Stimulated activated CD8-positive, alpha-beta memory T cell treated with anti-CD3 and anti-CD28 coated beads, Interleukin-4, amount 100 ng/mL, for 1 hour (primary cell): ENCODE measurements at regions not wholly inside any gene's neighbourhood (a gene's known extent, or its start where the extent isn't known, plus 50 kb on each side); places are given as distances from the start of the nearest gene placed in this dataset.

Source experiments
- DNase-seq, 2 donors: peaks; one replicate each; pipeline ENCODE4 v3.0.0-alpha.2; 2020; ENCODE audit warnings: low read depth in 2 of 2, low spot score in 1 of 2

DNA sequence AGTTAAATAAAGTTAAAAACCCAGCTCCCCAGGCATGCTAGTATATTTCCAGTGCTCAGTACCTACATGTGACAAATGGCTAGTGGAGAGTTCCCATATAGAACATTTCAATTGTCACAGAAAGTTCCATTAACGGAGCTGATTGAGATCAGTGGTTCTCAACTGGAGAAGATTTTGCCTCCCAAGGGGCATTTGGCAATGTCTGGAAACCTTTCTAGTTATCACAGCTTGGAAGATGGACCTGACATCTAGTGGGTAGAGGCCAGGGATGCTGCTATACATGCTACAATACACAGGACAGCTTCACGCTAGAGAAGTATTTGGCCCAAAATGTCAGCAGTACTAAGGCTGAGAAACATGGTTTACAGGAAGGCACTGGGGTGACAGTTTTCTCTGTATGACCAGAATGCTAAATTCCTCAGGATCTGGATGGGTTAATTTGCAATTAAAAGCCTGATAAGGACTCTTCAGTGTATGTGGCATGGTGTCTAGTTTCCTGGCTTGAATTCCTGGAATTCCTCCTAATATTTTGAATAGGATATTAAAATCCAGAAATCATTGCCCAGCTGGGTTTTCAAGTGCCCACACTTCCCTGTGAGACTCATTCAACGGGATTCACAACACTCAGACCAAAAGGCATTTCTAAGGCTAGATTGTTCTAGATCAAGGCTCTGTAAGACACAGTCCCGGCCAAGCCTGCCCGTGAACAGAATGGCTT is 84.7 kb upstream of the SALL4 start:
- DNase-seq, result no peak

DNA sequence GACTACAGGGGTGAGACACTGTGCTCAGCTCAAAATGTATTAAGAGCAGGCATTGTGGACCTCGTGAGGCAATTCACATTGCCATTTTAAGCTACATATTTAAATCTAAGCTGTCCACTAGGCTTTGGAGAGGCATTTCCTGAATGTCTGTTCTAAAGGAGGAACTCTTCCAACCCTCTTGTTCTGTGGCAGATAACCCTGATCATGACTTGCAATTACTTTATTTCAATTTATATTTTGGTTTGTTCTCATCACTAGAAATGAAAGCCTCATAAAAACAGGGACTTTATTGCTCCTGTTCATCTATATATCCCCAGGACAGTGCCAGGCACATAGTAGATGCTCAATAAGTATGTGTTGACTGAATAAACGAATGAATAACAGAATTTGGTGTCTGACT is 84.0 kb upstream of the SALL4 start:
- no peak for DNase-seq

DNA sequence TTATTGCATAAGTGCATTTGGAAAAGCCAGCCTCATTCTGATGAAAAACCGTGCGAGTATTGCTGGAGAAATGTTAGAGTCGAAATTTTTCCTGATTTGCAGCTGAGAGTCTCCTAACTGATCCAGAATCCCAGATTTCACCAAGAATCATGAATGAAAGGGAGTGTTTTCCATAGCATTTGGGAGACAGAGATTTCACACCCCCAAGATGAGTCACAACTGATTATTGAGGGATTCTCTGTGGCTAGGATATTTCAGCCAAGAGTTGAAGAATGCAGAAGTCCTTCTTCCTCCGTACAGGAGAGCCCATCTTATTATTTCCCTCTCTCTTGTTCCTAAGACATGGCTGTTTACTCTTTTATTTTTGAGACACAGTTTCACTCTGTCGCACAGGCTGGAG is 82.2 kb upstream of the SALL4 start:
- no peak for DNase-seq

DNA sequence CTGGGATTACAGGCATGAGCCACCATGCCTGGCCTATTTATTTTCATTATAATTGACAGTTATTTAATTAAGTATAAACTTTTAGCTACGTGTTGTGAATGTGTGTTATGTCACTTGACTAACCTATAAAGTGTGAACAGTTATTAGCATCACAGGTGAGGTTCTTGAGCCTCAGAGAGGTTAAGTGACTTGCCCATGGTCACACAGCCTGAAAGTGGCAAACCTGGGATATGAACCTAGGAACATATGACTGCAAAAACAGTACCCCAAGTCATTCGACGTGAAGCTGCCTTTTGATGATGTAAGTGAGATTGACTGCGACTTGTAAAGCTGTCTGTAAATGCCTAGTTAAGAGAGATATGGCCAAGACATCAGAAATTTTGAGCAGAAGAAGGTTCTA is 77.9 kb upstream of the SALL4 start:
- DNase-seq, result no peak

DNA sequence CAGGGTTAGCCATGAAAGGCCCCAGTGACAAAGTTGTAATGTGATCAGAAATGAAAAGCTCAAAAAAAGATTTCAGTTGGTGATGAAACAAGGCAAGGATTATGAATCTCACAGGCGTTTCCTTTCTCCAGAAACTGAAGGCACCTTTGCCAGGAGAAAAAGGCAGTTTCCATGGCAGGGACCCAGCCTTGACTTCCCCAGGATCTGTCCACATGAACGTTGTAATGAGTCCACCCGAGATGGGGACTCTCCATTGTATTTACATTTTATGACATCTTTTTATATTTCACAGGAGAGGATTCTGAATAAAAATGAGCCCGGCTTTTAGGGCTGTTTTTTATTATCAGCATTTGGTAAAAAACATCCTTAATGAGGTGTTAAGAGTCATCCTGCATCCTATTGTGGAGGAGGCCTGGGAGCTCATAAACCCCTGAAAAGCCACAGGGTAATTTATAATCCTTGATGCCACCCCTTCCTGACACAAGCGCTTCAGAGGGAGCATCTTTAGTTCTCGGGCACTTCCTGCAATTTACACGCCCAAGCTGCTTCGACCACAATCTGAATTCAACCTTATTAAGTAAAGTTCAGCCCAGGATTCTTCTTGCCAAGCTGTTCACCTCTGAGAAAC is 74.1 kb upstream of the SALL4 start:
- DNase-seq, result no peak

DNA sequence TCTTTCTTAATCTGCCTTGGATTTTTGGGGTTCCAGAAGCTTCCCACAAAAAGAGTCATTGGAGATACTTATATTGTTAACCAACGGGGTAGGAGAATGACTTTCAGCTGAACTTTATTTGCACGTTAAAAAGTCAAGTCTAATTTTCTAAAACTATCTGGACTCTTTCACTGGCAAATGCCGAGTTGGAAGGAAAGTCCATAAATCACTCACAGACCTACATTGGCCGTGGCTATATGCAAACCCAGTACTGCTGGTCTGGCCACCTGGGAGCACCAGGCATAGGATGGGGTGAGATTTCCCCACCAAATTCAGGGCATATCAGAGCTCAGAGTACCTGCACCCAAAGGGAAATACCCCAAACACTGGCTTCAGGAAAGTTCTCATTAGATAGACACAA is 71.3 kb upstream of the SALL4 start:
- no peak for DNase-seq

DNA sequence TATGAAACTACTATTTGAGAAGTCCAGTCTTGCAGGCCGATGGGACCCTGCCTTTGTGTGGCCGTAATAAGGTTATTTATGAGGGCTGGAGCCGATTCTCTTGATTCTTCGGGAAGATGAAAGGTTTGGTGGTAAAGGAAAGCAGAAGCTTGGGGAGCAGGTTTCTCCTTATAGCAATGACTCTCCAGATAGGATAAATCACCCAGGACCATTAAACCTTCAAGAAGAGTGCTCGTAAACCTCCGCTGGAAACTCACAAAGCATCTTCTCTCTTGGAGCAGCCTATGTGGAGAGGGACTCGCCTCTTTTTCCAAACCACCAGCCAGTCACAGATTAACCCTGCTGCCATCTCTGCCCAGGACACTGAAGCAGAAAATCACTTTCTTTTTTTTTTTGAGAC is 69.6 kb upstream of the SALL4 start:
- no peak for DNase-seq

DNA sequence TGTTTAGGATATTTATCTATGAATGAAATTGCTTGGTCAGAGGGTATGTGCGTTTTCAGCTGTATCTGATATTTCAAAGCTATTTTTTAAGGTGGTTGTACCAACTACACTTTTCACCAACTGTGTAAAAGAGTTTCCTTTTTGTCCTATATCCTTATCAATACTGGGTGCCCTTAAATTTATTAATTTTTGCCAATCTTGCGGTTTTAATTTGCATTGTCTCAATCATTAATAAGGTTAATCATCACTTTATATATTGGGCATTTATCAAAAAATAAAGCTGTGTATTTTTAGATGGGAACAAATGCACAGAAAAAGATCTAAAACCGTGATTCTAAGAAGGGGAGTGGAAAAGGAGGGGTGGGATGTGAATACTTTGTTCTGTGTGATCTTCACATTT is 66.7 kb upstream of the SALL4 start:
- no peak for DNase-seq

DNA sequence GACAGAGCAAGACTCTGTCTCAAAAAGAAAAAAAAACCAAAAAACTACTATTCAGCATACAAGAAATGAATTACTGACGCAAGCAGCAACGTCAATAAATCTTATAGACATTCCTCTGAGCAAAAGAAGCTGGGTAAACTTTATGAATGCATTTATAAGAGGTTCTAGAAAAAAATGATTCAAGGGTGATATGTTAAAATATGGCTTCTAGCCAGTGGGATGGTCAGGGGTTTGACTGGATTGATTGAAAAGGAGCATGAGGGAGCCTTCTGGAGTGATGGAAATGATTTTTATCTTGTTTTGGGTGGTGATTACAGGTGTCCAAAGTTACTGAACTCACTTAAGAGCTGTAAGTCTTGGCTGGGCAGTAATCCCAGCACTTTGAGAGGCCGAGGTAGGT is 64.9 kb upstream of the SALL4 start:
- no peak for DNase-seq

DNA sequence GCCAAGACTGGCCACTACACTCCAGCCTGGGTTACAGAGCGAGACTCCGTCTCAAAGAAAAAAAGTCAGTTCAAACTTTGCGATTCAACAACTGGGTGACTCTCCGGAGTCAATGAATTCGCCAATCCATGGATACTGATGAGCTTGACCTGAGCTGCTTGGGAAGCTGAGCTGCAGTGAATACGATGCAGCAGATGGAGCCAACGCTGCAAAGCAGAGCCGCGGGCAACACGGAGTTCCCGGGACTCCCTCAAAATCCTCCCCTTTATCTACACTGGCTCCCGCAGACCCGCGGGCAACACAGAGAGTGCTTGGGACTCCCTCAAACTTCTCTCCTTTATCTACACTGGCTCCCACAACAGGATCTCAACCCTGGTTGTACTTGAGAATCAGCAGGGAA is 62.6 kb upstream of the SALL4 start:
- no peak for DNase-seq

DNA sequence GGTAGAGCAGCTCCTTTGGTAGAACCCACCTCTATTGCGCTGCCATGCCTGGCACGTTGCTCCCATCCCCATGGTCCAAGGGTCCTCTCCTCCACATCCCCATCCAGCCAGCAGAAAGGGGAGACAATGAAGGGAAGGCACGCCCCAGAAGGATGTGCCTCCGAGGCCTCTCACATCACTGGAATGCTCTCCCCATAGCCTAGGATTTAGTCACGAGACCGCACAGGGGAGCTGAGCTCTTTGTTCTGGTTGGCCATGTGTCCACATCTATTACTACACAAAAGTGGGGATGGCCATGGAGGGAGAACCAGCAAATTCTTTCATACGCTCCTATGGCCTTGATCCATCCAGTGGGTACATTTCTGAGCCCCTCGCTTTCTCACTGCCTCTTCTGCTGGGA is 60.5 kb upstream of the SALL4 start:
- DNase-seq, result no peak

DNA sequence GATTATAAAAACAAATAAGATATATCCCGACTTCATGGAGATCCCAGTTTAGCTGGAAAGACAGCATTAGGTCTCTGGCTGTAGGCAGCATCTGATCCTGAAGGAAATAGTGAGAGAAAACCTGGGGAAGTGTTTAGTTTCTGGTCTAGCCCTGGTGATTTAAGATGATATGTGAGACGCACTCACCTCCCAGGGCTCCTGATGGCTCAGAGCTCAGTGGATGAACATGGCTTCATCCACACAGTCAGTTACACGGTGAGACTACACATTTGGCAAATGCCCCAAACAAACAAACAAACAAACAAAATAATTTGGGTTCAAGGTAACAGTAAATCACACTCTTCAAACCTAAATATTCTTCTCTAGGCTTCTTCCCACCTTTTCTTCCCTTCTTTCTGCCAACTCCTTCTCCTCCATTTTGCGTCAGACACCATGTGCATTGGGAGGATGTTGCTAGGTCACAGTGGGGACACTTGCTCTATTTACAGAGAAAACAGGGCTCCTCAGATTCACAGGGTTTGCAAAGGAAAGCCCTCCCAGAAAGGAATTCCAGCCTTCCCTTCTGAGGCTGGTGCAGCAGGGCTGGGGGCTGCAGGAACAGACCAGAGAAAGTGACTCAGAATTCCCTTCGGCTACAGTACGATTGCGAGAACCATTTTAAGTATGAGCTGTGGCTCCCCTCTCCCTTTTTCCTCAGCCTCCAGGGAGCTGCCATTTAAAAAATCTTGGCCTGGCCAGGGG is 59.6 kb upstream of the SALL4 start:
- no peak for DNase-seq

DNA sequence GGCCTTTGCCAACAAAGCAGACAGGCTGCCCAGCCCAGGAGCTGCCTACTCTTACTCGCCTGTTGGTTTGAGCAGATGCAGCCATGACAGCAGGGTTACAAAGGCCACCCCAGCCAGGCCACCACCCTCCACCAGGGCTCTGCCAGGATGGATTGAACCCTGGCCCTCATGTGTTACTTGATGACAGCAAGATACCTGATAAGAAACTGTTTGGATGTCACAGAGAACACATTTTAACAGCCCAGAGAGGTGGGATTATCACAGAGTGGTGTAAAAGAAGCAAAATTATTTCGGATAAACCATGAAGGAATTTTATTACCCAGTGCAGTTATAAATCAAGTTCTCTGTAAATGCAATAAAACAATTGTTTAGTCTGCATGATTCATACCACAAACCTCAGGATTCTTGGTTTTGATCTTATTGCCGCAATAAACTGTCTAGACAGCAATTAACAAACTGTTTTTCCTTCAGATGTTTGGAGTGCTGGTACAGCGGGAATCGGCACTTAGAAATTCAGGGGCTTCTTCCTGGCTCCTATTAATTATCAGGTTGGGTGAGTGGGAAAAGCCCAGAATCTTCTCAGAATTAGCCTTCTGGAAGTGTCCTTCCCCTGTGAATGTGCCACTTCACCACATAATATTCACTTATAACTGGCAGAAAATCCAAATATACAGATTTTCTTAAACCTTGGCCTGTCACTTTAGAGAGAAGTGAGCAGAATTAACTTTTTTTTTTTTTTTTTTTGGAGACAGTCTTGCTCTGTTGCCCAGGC is 58.0 kb upstream of the SALL4 start:
- DNase-seq, result no peak

DNA sequence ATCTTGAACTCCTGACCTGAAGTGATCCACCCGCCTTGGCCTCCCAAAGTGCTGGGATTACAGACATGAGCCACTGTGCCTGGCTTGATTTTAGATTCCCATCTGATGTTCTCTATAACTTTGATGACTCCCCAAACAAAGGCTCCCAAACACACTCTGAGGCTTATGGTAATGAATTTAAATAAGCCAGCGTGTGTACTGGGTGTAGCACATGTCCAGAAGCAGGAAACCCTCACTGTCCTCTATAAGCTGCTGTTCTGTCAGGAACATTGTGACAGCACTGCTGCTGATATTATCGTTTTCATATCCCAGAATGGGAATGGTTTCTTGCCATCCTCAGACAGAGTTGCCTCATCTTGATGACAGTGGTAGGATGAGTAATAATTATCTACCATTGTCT is 54.1 kb upstream of the SALL4 start:
- DNase-seq, result no peak

DNA sequence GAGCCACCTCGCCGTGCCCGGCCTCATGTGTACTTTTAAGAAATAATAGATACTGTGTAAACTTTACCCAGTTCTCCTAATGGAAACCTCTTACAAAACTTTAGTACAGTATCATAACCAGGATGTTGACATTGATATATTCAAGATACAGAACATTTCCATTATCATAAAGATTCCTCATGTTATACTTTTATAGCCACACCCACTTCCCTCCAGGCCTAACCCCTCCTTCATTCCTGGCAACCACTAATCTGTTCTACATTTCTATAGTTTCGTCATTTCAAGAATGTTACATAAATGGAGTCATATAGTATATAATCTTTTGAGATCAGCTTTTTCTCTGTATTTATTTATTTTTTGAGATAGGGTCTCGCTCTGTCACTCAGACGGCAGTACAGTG is 52.6 kb upstream of the SALL4 start:
- DNase-seq, result no peak
